Fibroblast of the aortic adventitia (primary cell): ENCODE measurements at regions not wholly inside any gene's neighbourhood (a gene's known extent, or its start where the extent isn't known, plus 50 kb on each side); places are given as distances from the start of the nearest gene placed in this dataset.

Experiments
- DNase-seq: peaks from one replicate; pipeline ENCODE4 v3.0.0-alpha.2; 2010; ENCODE audit warnings: low read depth
- H3K4me3 ChIP-seq: 2 replicates; pipeline ENCODE4 v1.5.1; 2011; ENCODE audit warnings: low read depth, mild to moderate bottlenecking, control low read depth, low read length, moderate library complexity
- CTCF ChIP-seq: IDR thresholded peaks from 2 replicates; pipeline ENCODE4 v1.5.1; 2011; ENCODE audit warnings: mild to moderate bottlenecking, low read length, control low read depth, inconsistent platforms; ENCODE audit not compliant: insufficient read depth

GRCh38 chr2:215746226-215746886 lies 267.0 kb downstream of the MREG start:
- H3K4me3 ChIP-seq = no peak overlapping the region
- DNase-seq = no peak
- no peak for TF ChIP-seq CTCF

GRCh38 chr2:215745331-215745730 lies 268.0 kb downstream of the MREG start:
- DNase-seq = no peak

GRCh38 chr2:215744514-215744913 lies 268.8 kb downstream of the MREG start:
- no peak for DNase-seq
- no peak for TF ChIP-seq CTCF
- no peak overlapping the region for H3K4me3 ChIP-seq

More at GRCh38 chr2:215745331-215745730, 268.0 kb downstream of the MREG start:
- no peak for TF ChIP-seq CTCF
- H3K4me3 ChIP-seq = no peak overlapping the region

- no peak overlapping the region for H3K4me3 ChIP-seq
Measured at GRCh38 chr2:215743066-215743465, 270.3 kb downstream of the MREG start.

GRCh38 chr2:215742021-215742420 lies 271.3 kb downstream of the MREG start:
- H3K4me3 ChIP-seq = no peak overlapping the region
- TF ChIP-seq CTCF = no peak
- DNase-seq = no peak

More at GRCh38 chr2:215743066-215743465, 270.3 kb downstream of the MREG start:
- no peak for TF ChIP-seq CTCF
- DNase-seq = no peak

- no peak for TF ChIP-seq CTCF
- no peak overlapping the region for H3K4me3 ChIP-seq
- DNase-seq = no peak
Measured at GRCh38 chr2:215740071-215740470, 273.3 kb downstream of the MREG start.

- DNase-seq = no peak
- H3K4me3 ChIP-seq = no peak overlapping the region
- TF ChIP-seq CTCF = no peak
Measured at GRCh38 chr2:215738351-215738750, 275.0 kb downstream of the MREG start.
